ENCODE measurements at regions not wholly inside any gene's neighbourhood (a gene's known extent, or its start where the extent isn't known, plus 50 kb on each side); places are given as distances from the start of the nearest gene placed in this dataset.

GRCh38 chr9:81529556-81530193, 159.7 kb downstream of the TLE1 start:
- TF ChIP-seq CTCF (IDR thresholded peaks at IDR 0.05) (no peak), POLR2A (IDR thresholded peaks at IDR 0.05) (no peak)
